HepG2 (cell line): ENCODE measurements at regions not wholly inside any gene's neighbourhood (a gene's known extent, or its start where the extent isn't known, plus 50 kb on each side); places are given as distances from the start of the nearest gene placed in this dataset.

Experiments used
- MYNN ChIP-seq: sonication (generic); formaldehyde crosslinking; IDR thresholded peaks from 2 replicates; pipeline ENCODE4 v1.4.0; 2020; ENCODE audit warnings: mild to moderate bottlenecking, low read depth, missing genetic modification reagents
- RAD21 ChIP-seq: fragments of 450-650 bp; formaldehyde crosslinking; IDR thresholded peaks from 2 replicates; pipeline ENCODE4 v1.5.0; 2020; ENCODE audit warnings: mild to moderate bottlenecking
- RELA ChIP-seq: sonication (generic); formaldehyde crosslinking; IDR thresholded peaks from 2 replicates; pipeline ENCODE4 v1.4.0; 2020; ENCODE audit warnings: missing genetic modification reagents
- RFX5 ChIP-seq: IDR thresholded peaks from 2 replicates; pipeline ENCODE4 v1.6.1; 2011; ENCODE audit warnings: low read depth, low read length, improper control_type of control experiment
- YY1 ChIP-seq: IDR thresholded peaks from 2 replicates; pipeline ENCODE4 v1.6.1; 2011; ENCODE audit warnings: low read length, low read depth, moderate library complexity, mild to moderate bottlenecking; ENCODE audit not compliant: insufficient read depth, insufficient replicate concordance
- ZNF20 ChIP-seq: sonication (generic); formaldehyde crosslinking; IDR thresholded peaks from 2 replicates; pipeline ENCODE4 v1.4.0; 2020; ENCODE audit warnings: mild to moderate bottlenecking, moderate library complexity, missing genetic modification reagents
- ZNF468 ChIP-seq: sonication (generic); formaldehyde crosslinking; IDR thresholded peaks from 2 replicates; pipeline ENCODE4 v1.8.0; 2022; ENCODE audit warnings: mild to moderate bottlenecking, moderate library complexity, missing genetic modification reagents
- TF ChIP-seq, protein P1 (sequence below): fragments of 450-650 bp; IDR thresholded peaks from 2 replicates; pipeline ENCODE4 v1.6.1; 2017; ENCODE audit warnings: mild to moderate bottlenecking
- TF ChIP-seq, protein P2 (sequence below): sonication (generic); formaldehyde crosslinking; IDR thresholded peaks from 2 replicates; pipeline ENCODE4 v1.4.0; 2020; ENCODE audit warnings: missing genetic modification reagents
- TF ChIP-seq, protein P3 (sequence below): conservative IDR thresholded peaks from 2 replicates; pipeline ENCODE4 v1.6.1; 2018; ENCODE audit warnings: missing genetic modification reagents
- TF ChIP-seq, protein P4 (sequence below): sonication (generic); formaldehyde crosslinking; IDR thresholded peaks from 2 replicates; pipeline ENCODE4 v1.5.0; 2020; ENCODE audit warnings: missing genetic modification reagents
- TF ChIP-seq, protein P5 (sequence below): IDR thresholded peaks from 2 replicates; pipeline ENCODE4 v1.6.1; 2018; ENCODE audit warnings: missing genetic modification reagents, mild to moderate bottlenecking, missing compliant biosample characterization
- TF ChIP-seq, protein P6 (sequence below): sonication (generic); formaldehyde crosslinking; IDR thresholded peaks from 2 replicates; pipeline ENCODE4 v1.4.0; 2020; ENCODE audit warnings: missing genetic modification reagents

DNA sequence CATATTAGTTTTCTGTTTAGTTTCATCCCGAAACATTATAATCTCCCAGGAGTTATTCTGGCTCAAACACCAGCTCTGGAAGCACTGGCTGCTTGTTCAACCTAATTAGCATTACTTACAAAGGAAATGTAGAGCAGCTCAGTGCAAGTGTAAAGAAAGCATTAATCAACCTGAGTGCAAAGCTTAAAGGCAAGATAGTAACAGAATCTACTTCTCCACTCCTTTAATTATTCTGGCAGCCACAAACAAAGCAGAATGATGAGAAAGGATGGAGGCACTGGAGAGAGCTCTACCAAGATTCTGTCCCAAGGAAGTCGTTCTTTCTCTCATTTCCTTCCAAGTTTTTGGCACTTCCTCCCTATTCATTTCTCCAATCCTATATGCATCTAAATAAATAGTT is 1384.0 kb downstream of the ZPLD1 start:
- TF ChIP-seq, protein P1, sequence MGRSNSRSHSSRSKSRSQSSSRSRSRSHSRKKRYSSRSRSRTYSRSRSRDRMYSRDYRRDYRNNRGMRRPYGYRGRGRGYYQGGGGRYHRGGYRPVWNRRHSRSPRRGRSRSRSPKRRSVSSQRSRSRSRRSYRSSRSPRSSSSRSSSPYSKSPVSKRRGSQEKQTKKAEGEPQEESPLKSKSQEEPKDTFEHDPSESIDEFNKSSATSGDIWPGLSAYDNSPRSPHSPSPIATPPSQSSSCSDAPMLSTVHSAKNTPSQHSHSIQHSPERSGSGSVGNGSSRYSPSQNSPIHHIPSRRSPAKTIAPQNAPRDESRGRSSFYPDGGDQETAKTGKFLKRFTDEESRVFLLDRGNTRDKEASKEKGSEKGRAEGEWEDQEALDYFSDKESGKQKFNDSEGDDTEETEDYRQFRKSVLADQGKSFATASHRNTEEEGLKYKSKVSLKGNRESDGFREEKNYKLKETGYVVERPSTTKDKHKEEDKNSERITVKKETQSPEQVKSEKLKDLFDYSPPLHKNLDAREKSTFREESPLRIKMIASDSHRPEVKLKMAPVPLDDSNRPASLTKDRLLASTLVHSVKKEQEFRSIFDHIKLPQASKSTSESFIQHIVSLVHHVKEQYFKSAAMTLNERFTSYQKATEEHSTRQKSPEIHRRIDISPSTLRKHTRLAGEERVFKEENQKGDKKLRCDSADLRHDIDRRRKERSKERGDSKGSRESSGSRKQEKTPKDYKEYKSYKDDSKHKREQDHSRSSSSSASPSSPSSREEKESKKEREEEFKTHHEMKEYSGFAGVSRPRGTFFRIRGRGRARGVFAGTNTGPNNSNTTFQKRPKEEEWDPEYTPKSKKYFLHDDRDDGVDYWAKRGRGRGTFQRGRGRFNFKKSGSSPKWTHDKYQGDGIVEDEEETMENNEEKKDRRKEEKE: no peak
- TF ChIP-seq ZNF20 (CRISPR knock-in tag) (no peak), RELA (CRISPR knock-in tag) (no peak), MYNN (no peak), RFX5 (no peak), ZNF468 (CRISPR knock-in tag) (no peak), RAD21 (CRISPR knock-in tag) (no peak), YY1 (no peak)
- TF ChIP-seq, protein P2, sequence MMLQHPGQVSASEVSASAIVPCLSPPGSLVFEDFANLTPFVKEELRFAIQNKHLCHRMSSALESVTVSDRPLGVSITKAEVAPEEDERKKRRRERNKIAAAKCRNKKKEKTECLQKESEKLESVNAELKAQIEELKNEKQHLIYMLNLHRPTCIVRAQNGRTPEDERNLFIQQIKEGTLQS: no peak
- TF ChIP-seq, protein P3, sequence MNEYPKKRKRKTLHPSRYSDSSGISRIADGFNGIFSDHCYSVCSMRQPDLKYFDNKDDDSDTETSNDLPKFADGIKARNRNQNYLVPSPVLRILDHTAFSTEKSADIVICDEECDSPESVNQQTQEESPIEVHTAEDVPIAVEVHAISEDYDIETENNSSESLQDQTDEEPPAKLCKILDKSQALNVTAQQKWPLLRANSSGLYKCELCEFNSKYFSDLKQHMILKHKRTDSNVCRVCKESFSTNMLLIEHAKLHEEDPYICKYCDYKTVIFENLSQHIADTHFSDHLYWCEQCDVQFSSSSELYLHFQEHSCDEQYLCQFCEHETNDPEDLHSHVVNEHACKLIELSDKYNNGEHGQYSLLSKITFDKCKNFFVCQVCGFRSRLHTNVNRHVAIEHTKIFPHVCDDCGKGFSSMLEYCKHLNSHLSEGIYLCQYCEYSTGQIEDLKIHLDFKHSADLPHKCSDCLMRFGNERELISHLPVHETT (CRISPR knock-in tag): no peak
- TF ChIP-seq, protein P4, sequence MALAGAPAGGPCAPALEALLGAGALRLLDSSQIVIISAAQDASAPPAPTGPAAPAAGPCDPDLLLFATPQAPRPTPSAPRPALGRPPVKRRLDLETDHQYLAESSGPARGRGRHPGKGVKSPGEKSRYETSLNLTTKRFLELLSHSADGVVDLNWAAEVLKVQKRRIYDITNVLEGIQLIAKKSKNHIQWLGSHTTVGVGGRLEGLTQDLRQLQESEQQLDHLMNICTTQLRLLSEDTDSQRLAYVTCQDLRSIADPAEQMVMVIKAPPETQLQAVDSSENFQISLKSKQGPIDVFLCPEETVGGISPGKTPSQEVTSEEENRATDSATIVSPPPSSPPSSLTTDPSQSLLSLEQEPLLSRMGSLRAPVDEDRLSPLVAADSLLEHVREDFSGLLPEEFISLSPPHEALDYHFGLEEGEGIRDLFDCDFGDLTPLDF (CRISPR knock-in tag): no peak
- TF ChIP-seq, protein P5, sequence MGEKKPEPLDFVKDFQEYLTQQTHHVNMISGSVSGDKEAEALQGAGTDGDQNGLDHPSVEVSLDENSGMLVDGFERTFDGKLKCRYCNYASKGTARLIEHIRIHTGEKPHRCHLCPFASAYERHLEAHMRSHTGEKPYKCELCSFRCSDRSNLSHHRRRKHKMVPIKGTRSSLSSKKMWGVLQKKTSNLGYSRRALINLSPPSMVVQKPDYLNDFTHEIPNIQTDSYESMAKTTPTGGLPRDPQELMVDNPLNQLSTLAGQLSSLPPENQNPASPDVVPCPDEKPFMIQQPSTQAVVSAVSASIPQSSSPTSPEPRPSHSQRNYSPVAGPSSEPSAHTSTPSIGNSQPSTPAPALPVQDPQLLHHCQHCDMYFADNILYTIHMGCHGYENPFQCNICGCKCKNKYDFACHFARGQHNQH: no peak
- TF ChIP-seq, protein P6, sequence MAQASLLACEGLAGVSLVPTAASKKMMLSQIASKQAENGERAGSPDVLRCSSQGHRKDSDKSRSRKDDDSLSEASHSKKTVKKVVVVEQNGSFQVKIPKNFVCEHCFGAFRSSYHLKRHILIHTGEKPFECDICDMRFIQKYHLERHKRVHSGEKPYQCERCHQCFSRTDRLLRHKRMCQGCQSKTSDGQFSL (CRISPR knock-in tag): no peak
